Smooth muscle cell (in vitro differentiated cells): ENCODE measurements at regions not wholly inside any gene's neighbourhood (a gene's known extent, or its start where the extent isn't known, plus 50 kb on each side); places are given as distances from the start of the nearest gene placed in this dataset.

ENCODE experiments used
- DNase-seq: peaks from one replicate; lab custom pipeline; 2025; ENCODE audit not compliant: unreplicated experiment; lab: John Stamatoyannopoulos, UW
- H2AFZ ChIP-seq: fragments of 200-600 bp; sonication (generic); 2 replicates; pipeline ENCODE4 v1.6.0; 2016; ENCODE audit warnings: antibody characterized with exemption, low read depth, mild to moderate bottlenecking
- H3F3A ChIP-seq: fragments of 200-600 bp; sonication (generic); 2 replicates; pipeline ENCODE4 v1.6.0; 2017; ENCODE audit warnings: antibody characterized with exemption, low read depth
- H3K27ac ChIP-seq: fragments of 200-600 bp; sonication (generic); 2 replicates; pipeline ENCODE4 v1.5.1; 2016; ENCODE audit warnings: low read depth, mild to moderate bottlenecking
- H3K27me3 ChIP-seq: fragments of 200-600 bp; sonication (generic); 2 replicates; pipeline ENCODE4 v1.6.1; 2016; ENCODE audit warnings: low read depth, mild to moderate bottlenecking
- H3K36me3 ChIP-seq: fragments of 200-600 bp; sonication (generic); 2 replicates; pipeline ENCODE4 v1.5.1; 2016; ENCODE audit warnings: low read depth
- H3K4me1 ChIP-seq: fragments of 200-600 bp; sonication (generic); 2 replicates; pipeline ENCODE4 v1.5.1; 2016; ENCODE audit warnings: low read depth
- H3K4me2 ChIP-seq: fragments of 200-600 bp; sonication (generic); 2 replicates; pipeline ENCODE4 v1.6.0; 2016; ENCODE audit warnings: mild to moderate bottlenecking
- H3K4me3 ChIP-seq: fragments of 200-600 bp; sonication (generic); 2 replicates; pipeline ENCODE4 v1.5.1; 2016; ENCODE audit warnings: mild to moderate bottlenecking
- H3K79me2 ChIP-seq: fragments of 200-600 bp; sonication (generic); 2 replicates; pipeline ENCODE4 v1.6.0; 2016; ENCODE audit warnings: low read depth, mild to moderate bottlenecking
- H3K9ac ChIP-seq: fragments of 200-600 bp; sonication (generic); 2 replicates; pipeline ENCODE4 v1.6.0; 2016; ENCODE audit warnings: low read depth
- H3K9me3 ChIP-seq: fragments of 200-600 bp; sonication (generic); replicated peaks from 2 replicates; pipeline ENCODE4 v1.5.1; 2016; ENCODE audit warnings: low read depth
- H4K20me1 ChIP-seq: fragments of 200-600 bp; sonication (generic); 2 replicates; pipeline ENCODE4 v1.6.0; 2016; ENCODE audit warnings: low read depth
- CTCF ChIP-seq: fragments of 200-600 bp; sonication (generic); IDR thresholded peaks from 2 replicates; pipeline ENCODE4 v1.5.1; 2017; ENCODE audit warnings: borderline replicate concordance, mild to moderate bottlenecking, antibody characterized with exemption; ENCODE audit not compliant: insufficient read depth, poor library complexity, severe bottlenecking
- WGBS: methylation state at CpG from one replicate; pipeline ENCODE4 v1.1.7; 2016; ENCODE audit warnings: low lambda C conversion rate; 5-methylcytosine and 5-hydroxymethylcytosine counted together

GRCh38 chr5:40314275-40314674 is 365.4 kb upstream of the PTGER4 start:
- TF ChIP-seq CTCF = no peak
- Histone ChIP-seq H3K27ac (no peak overlapping the region), H3K79me2 (no peaks in the 10 kb centered on the region), H3K9ac (no peak overlapping the region), H3K36me3 (no peaks in the 10 kb centered on the region), H3K4me2 (no peak overlapping the region), H3K4me3 (no peak overlapping the region), H3K9me3 (no peaks in the 10 kb centered on the region), H4K20me1 (no peaks in the 10 kb centered on the region), H3F3A (no peaks in the 10 kb centered on the region), H3K4me1 (no peaks in the 10 kb centered on the region), H3K27me3 (no peaks in the 10 kb centered on the region), H2AFZ (no peak overlapping the region)
- 91% methylated on average over 2 of the region's 2 CpGs for WGBS
- no peak for DNase-seq

GRCh38 chr5:40312205-40312604 is 367.5 kb upstream of the PTGER4 start:
- no peak overlapping the region for H3K27ac ChIP-seq
- no peak for DNase-seq
- no peaks in the 10 kb centered on the region for H3K36me3 ChIP-seq
- no peak overlapping the region for H3K4me2 ChIP-seq
- no peaks in the 10 kb centered on the region for H3K79me2 ChIP-seq
- H3K27me3 ChIP-seq = no peaks in the 10 kb centered on the region
- H3K9ac ChIP-seq = no peak overlapping the region
- no peaks in the 10 kb centered on the region for H3K9me3 ChIP-seq
- no peaks in the 10 kb centered on the region for H3K4me1 ChIP-seq
- TF ChIP-seq CTCF = no peak
- no peak overlapping the region for H3K4me3 ChIP-seq
- no peaks in the 10 kb centered on the region for H4K20me1 ChIP-seq
- H3F3A ChIP-seq = no peaks in the 10 kb centered on the region
- H2AFZ ChIP-seq = no peak overlapping the region
- 48% methylated on average over 2 of the region's 2 CpGs for WGBS

GRCh38 chr5:40309851-40310250 is 369.9 kb upstream of the PTGER4 start:
- H3F3A ChIP-seq = no peaks in the 10 kb centered on the region
- no peak overlapping the region for H3K9ac ChIP-seq
- no peak overlapping the region for H3K4me3 ChIP-seq
- no peak overlapping the region for H2AFZ ChIP-seq
- H4K20me1 ChIP-seq = no peaks in the 10 kb centered on the region
- H3K79me2 ChIP-seq = no peaks in the 10 kb centered on the region
- TF ChIP-seq CTCF = no peak
- WGBS = 89% methylated on average over 2 of the region's 2 CpGs
- H3K27ac ChIP-seq = no peak overlapping the region
- H3K9me3 ChIP-seq = no peaks in the 10 kb centered on the region
- H3K36me3 ChIP-seq = no peaks in the 10 kb centered on the region
- no peak for DNase-seq
- H3K4me1 ChIP-seq = no peaks in the 10 kb centered on the region
- H3K27me3 ChIP-seq = no peaks in the 10 kb centered on the region
- no peak overlapping the region for H3K4me2 ChIP-seq

- H3K4me1 ChIP-seq = no peaks in the 10 kb centered on the region
- no peak for TF ChIP-seq CTCF
- DNase-seq = no peak
- H3K4me2 ChIP-seq = no peak overlapping the region
- H3K9me3 ChIP-seq = no peaks in the 10 kb centered on the region
- no peaks in the 10 kb centered on the region for H3K79me2 ChIP-seq
- H3F3A ChIP-seq = no peaks in the 10 kb centered on the region
- H2AFZ ChIP-seq = no peak overlapping the region
- H3K4me3 ChIP-seq = no peak overlapping the region
- no peak overlapping the region for H3K9ac ChIP-seq
- no peak overlapping the region for H3K27ac ChIP-seq
- H4K20me1 ChIP-seq = no peaks in the 10 kb centered on the region
- no peaks in the 10 kb centered on the region for H3K27me3 ChIP-seq
- no peaks in the 10 kb centered on the region for H3K36me3 ChIP-seq
Measured at GRCh38 chr5:40308867-40309266, 370.8 kb upstream of the PTGER4 start.
